ENCODE measurements at regions not wholly inside any gene's neighbourhood (a gene's known extent, or its start where the extent isn't known, plus 50 kb on each side); places are given as distances from the start of the nearest gene placed in this dataset.
"Not testable (repeated sequence)": the region's sequence is repeated elsewhere in the genome, so short reads cannot be mapped to it uniquely, and the experiment has no call there.

GRCh38 chr4:103499094-103499493 lies 220.7 kb downstream of the TACR3 start:
- DNase-seq (ENCODE audit: low spot score): no peak

GRCh38 chr4:103498161-103499070 lies 221.4 kb downstream of the TACR3 start:
- DNase-seq (ENCODE audit: low spot score): no peak

- no peak for DNase-seq (ENCODE audit: low spot score)
These were observed 222.1 kb downstream of the TACR3 start for GRCh38 chr4:103497692-103498091.

GRCh38 chr4:103496800-103497199 lies 223.0 kb downstream of the TACR3 start:
- DNase-seq (ENCODE audit: low spot score): no peak

- no peak for DNase-seq (ENCODE audit: low spot score)
These were observed 226.2 kb downstream of the TACR3 start for GRCh38 chr4:103493450-103494159.

GRCh38 chr4:103485296-103485695 lies 234.5 kb downstream of the TACR3 start:
- not testable (repeated sequence) for DNase-seq (ENCODE audit: low spot score)

GRCh38 chr4:103484521-103484920 lies 235.3 kb downstream of the TACR3 start:
- no peak for DNase-seq (ENCODE audit: low spot score)

- DNase-seq (ENCODE audit: low spot score): no peak
These were observed 236.9 kb downstream of the TACR3 start for GRCh38 chr4:103482893-103483292.

- no peak for DNase-seq (ENCODE audit: low spot score)
These were observed 237.3 kb downstream of the TACR3 start for GRCh38 chr4:103482471-103482870.

- DNase-seq (ENCODE audit: low spot score): no peak
These were observed 241.1 kb downstream of the TACR3 start for GRCh38 chr4:103478734-103479133.

GRCh38 chr4:103478210-103478609 lies 241.6 kb downstream of the TACR3 start:
- DNase-seq (ENCODE audit: low spot score): no peak

GRCh38 chr4:103457566-103457965 lies 259.4 kb upstream of the CENPE start:
- DNase-seq (ENCODE audit: low spot score): no peak

GRCh38 chr4:103451341-103451740 lies 253.2 kb upstream of the CENPE start:
- DNase-seq (ENCODE audit: low spot score): no peak

GRCh38 chr4:103450693-103451092 lies 252.6 kb upstream of the CENPE start:
- DNase-seq (ENCODE audit: low spot score): no peak

- DNase-seq (ENCODE audit: low spot score): no peak
These were observed 251.3 kb upstream of the CENPE start for GRCh38 chr4:103449296-103450023.

GRCh38 chr4:103445377-103445776 lies 247.2 kb upstream of the CENPE start:
- no peak for DNase-seq (ENCODE audit: low spot score)

- DNase-seq (ENCODE audit: low spot score): no peak
These were observed 245.2 kb upstream of the CENPE start for GRCh38 chr4:103443324-103443723.

GRCh38 chr4:103429283-103429682 lies 231.1 kb upstream of the CENPE start:
- no peak for DNase-seq (ENCODE audit: low spot score)

- no peak for DNase-seq (ENCODE audit: low spot score)
These were observed 227.3 kb upstream of the CENPE start for GRCh38 chr4:103425406-103425805.

GRCh38 chr4:103424853-103425252 lies 226.7 kb upstream of the CENPE start:
- DNase-seq (ENCODE audit: low spot score): no peak

- no peak for DNase-seq (ENCODE audit: low spot score)
These were observed 225.1 kb upstream of the CENPE start for GRCh38 chr4:103423261-103423660.

All from umbilical cord (tissue), 1 donor.